Breast epithelium (tissue), 3 donors: ENCODE measurements at regions not wholly inside any gene's neighbourhood (a gene's known extent, or its start where the extent isn't known, plus 50 kb on each side); places are given as distances from the start of the nearest gene placed in this dataset.

Experiments
- CTCF ChIP-seq, 3 donors: fragments of 450-650 bp; IDR thresholded peaks; one replicate each; pipeline ENCODE4 v1.5.1; 2016 to 2017; ENCODE audit warnings: antibody characterized with exemption in 3 of 3, mild to moderate bottlenecking in 3 of 3, moderate library complexity in 3 of 3
- POLR2A ChIP-seq: fragments of 450-650 bp; IDR thresholded peaks from one replicate; pipeline ENCODE4 v1.6.1; 2016; ENCODE audit warnings: antibody characterized with exemption, mild to moderate bottlenecking, moderate library complexity
- POLR2AphosphoS5 ChIP-seq, 3 donors: sonication (generic); formaldehyde crosslinking; IDR thresholded peaks; one replicate each; pipeline ENCODE4 v1.6.1; 2017; ENCODE audit warnings: antibody characterized with exemption in 3 of 3

- TF ChIP-seq CTCF (IDR thresholded peaks at IDR 0.05) (no peak), POLR2A (no peak), POLR2AphosphoS5 (IDR thresholded peaks at IDR 0.05) (no peak)
Measured at GRCh38 chr5:4108690-4109089, 513.1 kb downstream of the IRX1 start.
